HG03460 (cell line): ENCODE measurements at regions not wholly inside any gene's neighbourhood (a gene's known extent, or its start where the extent isn't known, plus 50 kb on each side); places are given as distances from the start of the nearest gene placed in this dataset.

Experiments used
- ATAC-seq: cut with Tn5 transposase; IDR thresholded peaks from one replicate; pipeline ENCODE4 v1.9.1; 2021; ENCODE audit not compliant: unreplicated experiment

DNA sequence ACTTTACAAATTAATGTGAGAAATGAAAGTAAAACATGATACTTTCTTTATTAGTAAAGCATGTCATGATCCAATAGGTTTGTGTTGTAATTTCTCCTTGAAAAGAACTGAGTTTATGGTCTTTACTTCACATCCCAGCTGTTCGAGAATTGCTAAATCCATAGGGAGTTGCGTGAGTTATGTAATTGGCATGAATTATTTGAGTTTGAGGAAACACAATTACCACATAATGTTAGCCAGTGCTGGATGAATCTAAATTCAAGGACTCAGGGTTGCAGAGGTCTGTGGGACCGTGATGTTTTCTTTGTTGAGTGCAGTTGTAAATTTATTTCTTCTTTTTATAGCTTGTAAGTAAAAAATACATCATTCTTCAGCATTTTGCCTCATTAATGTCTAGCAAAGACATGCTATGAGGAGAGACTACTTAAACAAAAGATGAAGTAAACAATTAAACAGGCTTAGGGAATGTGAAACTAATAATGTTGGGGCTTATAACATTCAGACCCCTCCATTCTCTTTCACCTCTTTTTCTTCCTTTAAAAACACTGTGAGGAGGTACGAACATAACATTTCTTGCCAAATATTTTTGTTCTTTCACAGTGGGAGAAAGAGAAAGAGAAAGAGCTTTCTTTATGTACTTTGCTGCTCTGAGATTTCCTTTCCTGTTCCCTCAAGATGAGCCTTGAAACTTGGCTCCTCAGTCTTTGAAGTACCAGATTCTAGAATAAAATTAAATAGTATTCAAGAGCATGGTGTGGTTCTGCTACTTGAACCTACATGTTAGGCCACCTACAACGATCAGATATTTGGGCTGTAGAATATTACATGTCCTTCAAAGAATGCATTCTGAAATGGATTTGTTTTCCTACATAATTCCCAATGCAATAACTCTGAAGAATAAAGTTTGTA is 159.6 kb upstream of the ANK2 start:
- ATAC-seq = no peak

DNA sequence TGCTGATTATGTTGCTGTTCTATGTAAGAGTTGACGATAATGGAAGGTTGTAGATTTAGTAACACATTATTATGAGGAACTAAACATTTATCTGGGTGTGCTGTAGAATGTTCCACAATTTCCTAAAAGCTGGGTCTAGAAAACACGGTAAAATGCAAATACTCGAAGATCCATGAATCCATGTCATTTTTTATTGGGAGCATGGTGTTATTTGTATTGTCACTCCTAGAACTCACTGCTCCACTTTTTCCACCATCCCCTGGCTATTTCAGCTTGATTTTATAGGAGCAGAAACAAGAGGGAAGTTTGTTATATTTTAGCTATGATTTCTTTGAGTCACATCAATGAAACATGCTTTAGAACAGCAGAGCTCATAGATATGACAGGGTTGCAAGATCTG is 155.0 kb upstream of the ANK2 start:
- no peak for ATAC-seq

DNA sequence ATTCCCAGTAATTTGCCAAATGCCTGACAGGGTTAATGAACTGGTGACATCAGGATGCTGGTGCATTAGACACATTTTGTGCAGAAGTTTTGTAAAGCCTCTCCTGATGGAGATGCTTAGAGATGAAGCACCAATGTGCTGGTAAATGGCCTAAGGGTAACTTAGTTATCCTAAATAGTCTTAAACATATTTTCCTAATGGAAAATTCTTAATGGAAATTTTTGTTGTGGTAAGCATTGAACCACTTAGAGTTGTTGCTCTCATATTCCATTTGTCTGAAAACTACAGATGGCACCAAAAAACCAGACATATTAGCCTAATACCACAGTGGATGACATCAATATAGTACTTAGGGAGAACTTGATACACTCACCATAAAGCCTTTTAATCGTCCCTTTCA is 154.5 kb upstream of the ANK2 start:
- ATAC-seq = no peak

DNA sequence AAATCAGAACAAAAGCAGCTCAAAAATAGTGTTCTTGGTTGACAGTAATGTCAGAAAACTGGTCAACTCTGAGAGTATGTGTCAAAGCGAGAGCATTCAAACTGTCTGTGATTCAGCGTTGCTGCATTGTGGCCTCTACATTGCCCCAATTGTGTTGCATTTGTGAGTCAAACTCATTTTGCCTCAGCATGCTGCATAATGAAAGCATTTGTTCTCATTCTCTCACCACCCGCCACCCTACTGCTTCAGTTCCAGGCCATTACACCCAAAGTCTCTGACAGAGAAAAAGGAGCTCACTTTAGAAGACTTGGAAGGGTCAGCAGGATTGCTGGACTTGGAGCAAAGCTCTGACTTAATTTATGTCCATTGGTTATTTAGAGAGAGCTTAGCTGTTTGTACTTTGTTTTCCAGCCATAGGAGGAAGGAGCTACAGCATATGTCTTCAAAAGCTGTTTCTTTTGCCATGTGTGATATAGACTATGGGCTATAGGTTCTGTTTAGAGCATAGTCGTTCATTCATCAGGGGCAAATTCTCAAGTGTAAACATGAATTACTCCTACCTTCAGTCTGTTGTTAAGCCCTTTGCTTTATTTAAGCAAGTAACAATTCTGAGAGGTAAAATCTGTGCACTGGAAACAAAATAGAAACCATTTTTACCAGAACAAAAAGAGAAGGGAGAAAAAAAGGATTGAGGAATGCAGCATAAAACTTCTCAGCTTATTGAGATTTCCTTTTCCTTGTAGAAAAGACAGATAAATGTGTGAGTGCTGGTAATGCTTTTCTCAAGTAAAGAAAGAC is 153.4 kb upstream of the ANK2 start:
- ATAC-seq = no peak

DNA sequence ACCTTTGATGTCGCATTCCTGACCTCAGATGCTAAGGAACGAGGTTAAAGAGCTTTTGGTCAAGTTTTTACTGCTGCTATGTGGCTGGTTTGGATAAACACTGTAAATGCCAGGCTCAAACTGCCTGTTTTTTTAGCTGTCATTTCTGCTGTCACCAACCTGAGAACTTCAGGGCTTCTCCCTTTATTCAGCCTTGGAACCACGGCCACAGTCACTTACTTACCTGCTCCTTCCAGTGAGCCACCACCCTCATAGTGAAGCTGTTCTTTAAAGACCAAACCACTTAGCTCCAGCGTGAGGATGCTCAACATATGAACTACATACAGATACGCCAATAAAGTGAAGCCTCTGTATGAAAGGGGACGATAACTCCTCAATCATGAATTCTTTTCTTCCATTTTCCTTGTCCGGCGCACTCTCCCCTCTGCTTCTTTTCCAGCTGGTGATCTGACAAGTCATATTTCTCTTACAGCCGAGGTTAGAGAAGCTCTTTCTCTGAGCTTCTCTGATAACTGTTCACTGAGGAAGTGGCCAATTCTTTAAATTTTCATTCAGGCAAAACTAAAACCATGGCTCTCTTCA is 152.8 kb upstream of the ANK2 start:
- ATAC-seq = no peak

DNA sequence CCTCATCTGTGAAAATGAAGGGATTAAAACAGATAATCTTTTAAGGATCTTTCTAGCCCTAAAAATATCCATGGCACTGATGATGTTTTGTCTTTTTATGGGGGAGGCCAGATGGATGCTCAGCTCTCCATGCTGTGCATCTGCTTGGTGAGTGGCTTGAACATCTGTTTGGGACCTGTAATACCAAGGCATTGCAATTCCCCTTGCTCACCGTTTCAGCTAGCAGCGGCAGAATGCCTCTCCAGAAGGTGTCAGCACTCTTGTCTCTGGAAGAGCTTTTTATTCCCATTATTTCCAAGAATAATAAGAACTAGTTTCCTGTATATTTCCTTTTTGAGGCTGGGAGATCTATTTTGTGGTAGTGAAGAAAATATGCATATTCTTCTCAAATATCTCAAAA is 151.9 kb upstream of the ANK2 start:
- ATAC-seq = no peak

DNA sequence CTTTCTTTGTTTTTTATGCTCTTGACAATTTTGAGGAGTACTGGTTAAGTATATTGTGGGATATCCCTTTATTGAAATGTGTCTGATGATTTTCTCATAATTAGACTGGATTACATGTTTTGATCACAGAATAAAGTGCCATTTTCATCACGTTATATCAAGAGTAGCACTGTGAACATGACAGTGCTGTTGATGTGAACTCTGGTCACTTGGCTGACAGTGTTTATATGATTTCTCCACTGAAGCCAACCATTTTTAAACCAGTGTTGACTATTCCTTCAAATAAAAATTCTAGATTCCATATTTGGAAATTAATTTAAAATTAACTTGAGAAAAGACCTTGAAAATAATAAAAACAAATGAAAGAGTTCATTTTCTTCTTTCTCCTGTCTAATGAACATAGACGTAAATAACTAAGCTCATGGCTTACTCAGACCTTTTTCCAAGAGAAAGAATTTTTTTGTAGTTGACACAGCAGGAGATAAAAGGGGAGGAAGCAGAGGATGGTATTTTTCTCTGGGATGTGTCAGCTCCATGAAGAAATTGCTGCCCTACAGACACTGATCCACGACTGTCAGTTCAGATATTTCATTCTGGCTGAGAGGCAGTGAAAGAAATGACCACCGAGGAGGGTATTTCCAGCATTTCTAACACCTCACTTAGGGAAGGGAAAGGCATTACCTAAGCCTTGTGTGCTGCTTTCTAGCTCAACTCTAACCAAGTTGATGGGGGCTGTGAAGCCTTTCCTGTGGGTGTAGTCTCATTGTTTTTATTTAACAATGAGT is 150.9 kb upstream of the ANK2 start:
- no peak for ATAC-seq

DNA sequence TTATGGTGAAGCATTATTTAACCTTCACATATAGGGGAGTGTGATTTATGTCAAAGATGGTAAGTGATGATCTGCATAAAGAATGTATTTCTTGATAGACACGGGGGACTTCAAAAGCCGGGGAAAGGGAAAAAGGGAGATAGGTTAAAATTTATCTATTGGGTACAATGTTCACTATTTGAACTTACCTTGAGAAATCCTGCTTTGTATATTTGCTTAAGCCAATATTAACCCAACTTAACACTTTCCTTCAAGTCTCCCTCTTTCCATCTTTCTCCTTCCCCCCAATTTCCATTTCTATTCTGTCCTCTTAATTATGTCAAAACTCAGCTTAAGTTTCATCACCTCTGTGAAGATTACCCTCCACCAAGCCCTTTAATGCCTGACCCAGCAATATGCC is 149.0 kb upstream of the ANK2 start:
- ATAC-seq = no peak

DNA sequence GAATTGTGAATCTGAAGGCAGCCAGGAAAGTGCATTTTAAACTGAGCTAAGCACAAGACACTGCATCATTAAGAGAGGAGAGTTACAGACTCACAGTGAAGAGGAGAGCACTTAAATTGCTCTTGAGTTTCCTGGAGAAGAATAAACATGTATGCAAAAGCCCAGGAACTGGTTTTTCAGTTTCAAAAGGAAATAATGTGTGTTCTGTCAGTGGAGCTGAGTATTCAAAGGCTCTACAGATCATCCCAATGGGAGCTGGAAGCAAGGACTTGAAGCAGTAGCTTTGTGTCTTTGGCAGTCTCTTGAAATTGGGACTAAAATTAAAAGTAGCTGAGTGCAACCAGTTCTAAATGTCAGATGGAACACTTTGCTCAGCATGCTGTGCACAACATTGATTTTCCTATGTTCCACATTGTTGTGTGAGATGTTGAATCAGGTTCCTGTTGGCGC is 147.5 kb upstream of the ANK2 start:
- ATAC-seq = no peak

DNA sequence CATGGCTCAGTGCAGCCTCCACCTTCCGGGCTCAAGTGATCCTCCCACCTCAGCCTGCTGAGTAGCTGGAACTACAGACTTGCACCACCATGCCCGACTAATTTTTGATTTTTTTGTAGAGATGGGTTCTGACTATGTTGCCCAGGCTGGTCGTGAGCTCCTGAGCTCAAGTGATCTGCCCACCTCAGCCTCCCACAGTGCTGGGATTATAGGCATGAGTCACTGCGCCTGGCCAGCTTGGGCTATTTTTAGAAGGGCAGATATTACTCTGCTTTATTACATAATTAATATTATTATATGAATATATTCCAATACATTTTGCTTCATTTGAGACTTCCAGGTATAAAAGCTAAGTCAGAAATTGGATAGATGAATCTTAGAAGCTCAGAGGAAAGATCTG is 143.7 kb upstream of the ANK2 start:
- no peak for ATAC-seq

DNA sequence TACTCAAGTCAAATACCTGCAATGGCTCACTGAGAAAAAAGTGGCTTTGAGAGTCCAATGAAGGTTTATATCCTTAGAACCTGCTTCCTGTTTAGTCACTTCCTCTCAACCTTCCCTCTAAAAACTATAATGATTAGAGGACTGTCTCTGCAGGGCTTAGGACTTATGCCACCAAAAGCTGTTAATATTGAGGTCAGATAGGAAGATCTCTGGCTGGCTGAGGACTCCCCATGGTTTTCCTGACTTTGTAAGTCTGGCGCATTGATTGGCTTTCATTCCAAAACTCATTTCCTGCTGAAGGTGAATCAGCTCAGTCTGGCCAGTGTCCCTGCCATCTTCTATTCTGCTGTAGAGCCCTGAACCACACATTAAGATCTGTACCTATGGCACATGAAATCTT is 140.9 kb upstream of the ANK2 start:
- ATAC-seq = no peak

DNA sequence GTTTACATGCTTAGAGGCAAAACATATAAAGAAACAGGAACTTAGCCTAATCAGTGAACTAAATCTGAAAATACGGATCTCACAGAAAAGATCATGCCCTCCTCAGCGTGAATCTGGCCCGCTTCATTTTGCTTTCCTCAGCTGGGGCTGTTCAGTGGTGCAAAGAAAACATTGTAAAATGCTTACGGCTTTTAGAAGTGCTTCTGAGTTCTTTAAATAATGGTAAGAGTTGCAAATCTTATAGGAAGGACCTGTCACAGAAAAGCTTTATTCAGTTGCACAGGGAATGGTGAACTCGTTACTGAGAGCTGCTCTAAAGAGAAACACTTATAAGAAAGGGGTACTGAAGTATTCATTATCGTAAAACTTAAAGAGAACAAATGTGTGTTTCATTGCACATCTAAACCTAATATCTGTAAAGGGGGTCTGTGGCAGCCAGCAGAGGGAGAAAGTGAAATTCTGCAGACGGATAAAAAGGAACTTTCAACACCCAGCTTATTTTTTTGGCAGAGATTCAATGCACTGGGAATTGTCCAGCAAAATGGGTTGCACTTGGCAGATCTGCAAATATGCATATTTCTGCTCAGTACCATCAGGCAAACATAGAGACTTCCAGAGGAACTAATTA is 139.2 kb upstream of the ANK2 start:
- ATAC-seq = no peak

DNA sequence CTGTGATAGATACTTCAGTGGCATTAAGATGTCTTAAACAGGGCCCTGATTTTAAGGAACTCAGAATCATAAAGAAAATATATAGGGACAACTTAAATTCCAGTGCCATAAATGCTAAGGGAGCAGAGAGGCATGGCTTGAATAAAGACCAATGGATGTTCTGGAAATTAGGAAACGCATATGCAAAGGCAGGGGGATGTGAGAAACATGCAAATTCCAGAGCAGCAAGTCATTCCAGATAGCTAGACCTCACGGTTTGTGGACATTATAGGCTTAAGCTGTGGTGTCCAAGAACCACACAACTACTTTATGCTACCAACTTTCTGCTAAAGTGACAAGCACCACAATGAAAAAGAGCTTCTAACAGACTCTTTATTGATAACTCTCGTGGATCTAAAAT is 132.6 kb upstream of the ANK2 start:
- no peak for ATAC-seq

DNA sequence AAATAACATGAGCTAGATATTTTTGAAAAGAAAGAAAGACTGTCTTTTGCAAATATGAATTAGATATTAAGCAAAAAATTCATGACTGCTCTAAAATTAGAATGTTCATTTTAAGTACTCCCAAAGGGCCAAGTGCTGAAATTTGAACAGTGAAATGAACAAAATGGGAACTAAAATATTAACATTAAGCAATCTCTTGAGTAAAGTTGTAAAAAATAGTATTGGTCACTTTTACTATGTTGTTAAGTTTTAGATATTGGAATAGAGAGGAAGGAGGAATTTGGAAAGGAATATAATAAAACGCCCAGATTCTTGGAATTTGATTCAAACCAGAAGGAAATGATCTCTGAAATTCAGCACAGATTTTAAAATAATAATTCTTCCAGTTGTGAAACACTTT is 125.9 kb upstream of the ANK2 start:
- ATAC-seq = no peak

DNA sequence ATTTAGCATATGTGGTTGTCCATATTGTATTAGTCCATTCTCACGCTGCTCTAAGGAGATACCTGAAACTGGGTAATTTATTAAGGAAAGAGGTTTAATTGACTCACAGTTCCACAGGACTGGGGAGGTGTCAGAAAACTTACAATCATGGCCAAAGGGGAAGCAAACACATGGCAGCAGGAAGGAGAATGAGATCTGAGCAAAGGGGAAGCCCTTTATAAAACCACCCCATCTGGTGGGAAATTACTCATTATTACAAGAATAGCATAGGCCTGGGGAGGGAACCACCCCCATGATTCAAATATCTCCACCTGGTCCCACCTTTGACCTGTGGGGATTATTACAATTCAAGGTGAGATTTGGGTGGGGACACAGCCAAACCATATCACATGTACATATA is 122.6 kb upstream of the ANK2 start:
- ATAC-seq = no peak

DNA sequence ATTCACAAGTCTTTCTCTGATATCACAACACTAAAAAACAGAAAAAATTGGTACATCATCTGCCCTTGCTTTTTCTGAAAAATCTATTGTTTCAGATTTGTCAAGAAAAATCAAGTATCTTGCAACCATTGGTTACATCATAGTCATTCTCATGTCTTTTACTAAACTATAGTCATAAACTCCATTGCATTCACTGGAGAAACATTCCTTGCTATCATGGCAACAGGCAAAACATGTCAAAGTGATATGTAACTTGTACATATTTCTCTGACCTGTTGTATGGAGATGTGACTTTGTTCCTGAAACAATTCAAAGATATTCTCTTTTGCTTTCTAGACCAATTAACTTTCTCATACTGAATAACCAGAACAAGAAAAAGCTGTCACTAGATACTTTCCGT is 121.9 kb upstream of the ANK2 start:
- no peak for ATAC-seq

DNA sequence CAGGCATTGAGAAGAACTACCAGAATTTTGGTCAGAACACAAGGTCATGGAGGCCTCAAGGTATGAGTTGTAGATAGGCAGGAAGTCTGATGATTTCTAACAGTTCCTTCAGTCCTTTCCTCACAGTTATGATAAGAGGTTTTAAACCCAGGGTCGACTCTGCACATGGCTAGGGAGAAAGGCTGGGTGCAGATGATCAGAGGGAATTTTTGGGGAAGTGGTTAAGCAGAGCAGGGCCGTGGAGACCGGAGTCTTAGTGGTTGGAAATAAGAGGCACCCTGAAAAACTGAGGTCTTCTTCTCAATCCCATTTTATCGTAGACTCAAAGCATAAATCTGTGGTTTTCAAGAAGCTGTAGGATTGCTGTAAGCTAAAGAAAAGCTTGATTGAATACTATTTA is 118.5 kb upstream of the ANK2 start:
- ATAC-seq = no peak

DNA sequence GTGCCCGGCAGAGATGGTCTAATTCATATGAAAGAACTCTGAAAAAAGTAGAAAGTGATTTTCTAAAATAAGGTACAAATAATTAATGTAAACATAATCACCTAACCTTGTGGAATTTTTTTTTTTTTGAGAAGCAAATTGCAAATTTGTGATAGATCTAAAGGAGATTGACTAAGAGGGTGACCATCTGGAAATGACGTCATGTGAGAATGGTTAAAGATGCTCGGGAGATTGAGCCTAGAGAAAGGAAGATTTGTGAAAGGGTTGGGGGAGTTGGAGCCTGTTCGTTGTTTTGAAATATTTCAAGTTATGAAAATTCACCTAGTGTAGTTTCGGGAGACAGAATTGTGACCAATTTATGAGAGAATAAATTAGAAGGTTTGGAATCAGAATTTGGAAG is 115.7 kb upstream of the ANK2 start:
- no peak for ATAC-seq

DNA sequence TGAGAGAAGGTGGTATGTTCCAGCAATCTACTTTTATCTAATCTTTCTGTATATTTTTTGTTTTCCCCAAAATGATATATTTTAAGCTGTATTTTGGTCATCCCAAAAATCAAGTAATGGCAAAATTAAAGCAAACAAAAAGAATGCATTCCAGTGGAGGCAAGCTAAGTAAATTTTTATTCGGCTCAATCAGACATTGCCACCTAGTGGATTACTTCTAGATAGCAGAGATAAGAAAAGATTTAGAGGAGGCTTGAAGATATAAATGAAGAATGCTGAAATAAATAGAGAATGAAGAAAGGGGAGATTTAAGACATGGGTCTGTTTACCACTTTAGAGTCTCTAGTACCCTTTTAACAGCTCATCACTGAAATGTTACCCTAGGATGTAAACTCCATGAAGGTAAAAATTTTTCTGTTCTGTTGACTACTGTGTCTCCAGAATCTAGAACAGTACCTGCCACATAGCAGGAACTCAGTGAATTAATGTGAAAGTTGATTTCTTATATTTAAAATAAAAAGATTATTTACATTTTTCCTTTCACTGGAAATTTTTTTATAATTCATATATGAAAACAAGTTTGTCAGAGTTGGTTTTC is 110.9 kb upstream of the ANK2 start:
- no peak for ATAC-seq

DNA sequence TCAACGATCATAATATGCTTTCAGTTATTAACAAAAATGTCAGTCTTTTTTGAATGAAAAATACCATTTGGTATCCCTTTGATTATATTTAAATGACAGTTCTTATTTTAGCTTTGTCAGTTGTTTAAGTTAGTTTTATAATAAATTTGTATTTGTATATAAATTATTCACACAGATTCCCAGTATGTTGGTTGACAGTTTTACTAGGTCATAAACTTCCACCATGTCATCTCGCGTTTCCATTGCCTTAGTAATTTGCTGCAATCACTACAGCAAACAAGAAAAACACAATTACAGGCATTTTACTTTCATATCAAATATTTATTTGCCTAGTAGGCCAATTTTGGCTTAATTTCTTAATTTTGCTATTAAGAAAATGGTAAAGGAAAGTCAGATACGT is 109.6 kb upstream of the ANK2 start:
- no peak for ATAC-seq
